PFSK-1 (cell line): ENCODE measurements at regions not wholly inside any gene's neighbourhood (a gene's known extent, or its start where the extent isn't known, plus 50 kb on each side); places are given as distances from the start of the nearest gene placed in this dataset.

Source experiments
- POLR2AphosphoS5 ChIP-seq: IDR thresholded peaks from 2 replicates; pipeline ENCODE4 v1.6.1; 2012; ENCODE audit warnings: low read depth, mild to moderate bottlenecking, control low read depth, low read length, moderate library complexity
- SIN3A ChIP-seq: IDR thresholded peaks from 2 replicates; pipeline ENCODE4 v1.6.1; 2012; ENCODE audit warnings: mild to moderate bottlenecking, low read length, moderate library complexity, borderline replicate concordance; ENCODE audit not compliant: insufficient read depth
- TAF1 ChIP-seq: IDR thresholded peaks from 2 replicates; pipeline ENCODE4 v1.6.1; 2012; ENCODE audit warnings: low read length, control low read depth, borderline replicate concordance; ENCODE audit not compliant: insufficient read depth
- TF ChIP-seq, protein P1 (sequence below), 2 experiments: IDR thresholded peaks; 2 replicates each; pipeline versions ENCODE4 v1.6.1 to v1.8.0; 2011 to 2012; ENCODE audit warnings: low read depth in 2 of 2, low read length in 2 of 2, control low read depth in 1 of 2, inconsistent platforms in 1 of 2, mild to moderate bottlenecking in 1 of 2, moderate library complexity in 1 of 2; ENCODE audit not compliant: insufficient read depth in 1 of 2

DNA sequence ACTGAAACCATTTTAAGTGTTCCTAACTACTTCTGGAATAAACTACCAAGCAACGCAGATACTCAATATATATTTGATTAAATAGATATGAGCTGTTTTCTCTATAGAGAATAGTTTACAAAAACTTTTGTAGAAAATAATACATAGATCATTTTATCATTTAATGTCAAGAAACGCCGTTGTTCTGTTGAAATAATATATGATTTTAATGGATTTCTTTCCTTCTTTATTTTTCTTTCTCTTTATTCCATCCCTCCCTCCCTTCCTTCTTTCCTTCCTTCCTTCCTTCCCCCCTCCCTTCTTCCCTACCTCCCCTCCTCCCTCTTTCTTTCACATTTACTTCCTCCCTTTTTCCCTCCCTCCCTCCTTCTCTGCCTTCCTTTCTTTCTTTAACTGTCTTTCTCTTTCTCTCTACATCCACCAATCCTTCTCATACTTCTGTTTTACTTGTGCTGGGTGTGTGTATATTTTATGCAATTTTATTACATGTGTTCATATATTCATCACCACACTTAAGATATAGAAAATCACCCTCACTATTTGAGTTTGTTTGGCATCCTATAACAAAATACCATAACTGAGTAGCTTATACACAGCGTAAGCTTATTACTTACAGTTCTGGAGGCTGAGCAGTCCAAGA lies 230.9 kb upstream of the BRINP3 start:
- TF ChIP-seq, protein P1, sequence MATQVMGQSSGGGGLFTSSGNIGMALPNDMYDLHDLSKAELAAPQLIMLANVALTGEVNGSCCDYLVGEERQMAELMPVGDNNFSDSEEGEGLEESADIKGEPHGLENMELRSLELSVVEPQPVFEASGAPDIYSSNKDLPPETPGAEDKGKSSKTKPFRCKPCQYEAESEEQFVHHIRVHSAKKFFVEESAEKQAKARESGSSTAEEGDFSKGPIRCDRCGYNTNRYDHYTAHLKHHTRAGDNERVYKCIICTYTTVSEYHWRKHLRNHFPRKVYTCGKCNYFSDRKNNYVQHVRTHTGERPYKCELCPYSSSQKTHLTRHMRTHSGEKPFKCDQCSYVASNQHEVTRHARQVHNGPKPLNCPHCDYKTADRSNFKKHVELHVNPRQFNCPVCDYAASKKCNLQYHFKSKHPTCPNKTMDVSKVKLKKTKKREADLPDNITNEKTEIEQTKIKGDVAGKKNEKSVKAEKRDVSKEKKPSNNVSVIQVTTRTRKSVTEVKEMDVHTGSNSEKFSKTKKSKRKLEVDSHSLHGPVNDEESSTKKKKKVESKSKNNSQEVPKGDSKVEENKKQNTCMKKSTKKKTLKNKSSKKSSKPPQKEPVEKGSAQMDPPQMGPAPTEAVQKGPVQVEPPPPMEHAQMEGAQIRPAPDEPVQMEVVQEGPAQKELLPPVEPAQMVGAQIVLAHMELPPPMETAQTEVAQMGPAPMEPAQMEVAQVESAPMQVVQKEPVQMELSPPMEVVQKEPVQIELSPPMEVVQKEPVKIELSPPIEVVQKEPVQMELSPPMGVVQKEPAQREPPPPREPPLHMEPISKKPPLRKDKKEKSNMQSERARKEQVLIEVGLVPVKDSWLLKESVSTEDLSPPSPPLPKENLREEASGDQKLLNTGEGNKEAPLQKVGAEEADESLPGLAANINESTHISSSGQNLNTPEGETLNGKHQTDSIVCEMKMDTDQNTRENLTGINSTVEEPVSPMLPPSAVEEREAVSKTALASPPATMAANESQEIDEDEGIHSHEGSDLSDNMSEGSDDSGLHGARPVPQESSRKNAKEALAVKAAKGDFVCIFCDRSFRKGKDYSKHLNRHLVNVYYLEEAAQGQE (IDR thresholded peaks at IDR 0.05; ENCODE audit: insufficient read depth in 1 of 2, low read depth in 2 of 2, low read length in 2 of 2): no peak
- TF ChIP-seq TAF1 (no peak), SIN3A (no peak), POLR2AphosphoS5 (no peak)
